Germinal center (tissue), 1 donor: ENCODE measurements at regions not wholly inside any gene's neighbourhood (a gene's known extent, or its start where the extent isn't known, plus 50 kb on each side); places are given as distances from the start of the nearest gene placed in this dataset.

ENCODE experiments used
- DNase-seq: peaks from one replicate; pipeline ENCODE4 v3.0.0; 2012; ENCODE audit warnings: mixed read lengths, low spot score

- no peak for DNase-seq
Measured at GRCh38 chr6:12585497-12585958, 131.0 kb upstream of the PHACTR1 start.

GRCh38 chr6:12586721-12587480 is 129.7 kb upstream of the PHACTR1 start:
- DNase-seq = no peak

- DNase-seq = no peak
Measured at GRCh38 chr6:12590901-12591300, 125.7 kb upstream of the PHACTR1 start.

- DNase-seq = no peak
Measured at GRCh38 chr6:12592634-12593033, 123.9 kb upstream of the PHACTR1 start.

DNA sequence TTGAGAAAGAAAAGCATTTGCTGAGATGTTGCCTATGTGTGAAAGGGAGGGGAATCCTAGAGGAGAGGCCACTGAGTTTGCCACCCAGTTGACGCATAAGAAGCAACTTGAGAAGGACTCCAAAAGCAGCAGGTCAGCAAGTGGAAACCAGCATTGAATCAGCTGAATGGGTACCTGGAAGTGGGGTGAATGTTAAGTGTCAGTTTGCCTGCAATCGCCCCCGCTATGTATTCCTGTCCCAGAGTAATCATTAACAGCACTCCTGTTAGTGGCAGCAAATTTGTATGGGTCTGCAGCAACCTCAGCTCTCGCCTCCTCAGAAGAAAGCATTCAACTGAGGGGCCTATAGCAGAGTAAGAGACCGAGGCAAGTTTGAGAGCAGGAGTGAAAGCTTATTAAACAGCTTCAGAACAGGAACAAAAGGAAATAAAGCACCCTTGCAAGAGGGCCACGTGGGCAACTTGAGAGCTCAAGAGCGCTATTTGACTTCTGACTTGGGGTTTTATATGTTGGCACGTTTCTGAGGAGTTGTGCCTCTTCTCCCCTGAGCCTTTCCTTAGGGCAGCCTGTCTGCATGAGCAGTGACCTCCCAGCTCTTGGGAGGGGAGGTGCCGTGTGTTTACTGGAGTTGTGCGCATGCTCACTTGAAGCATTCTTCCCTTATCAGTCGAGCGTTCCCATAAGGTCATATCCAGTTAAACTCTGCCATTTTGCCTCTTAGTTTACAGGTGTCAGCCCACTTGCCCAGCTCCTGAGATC is 122.6 kb upstream of the PHACTR1 start:
- DNase-seq = no peak

DNA sequence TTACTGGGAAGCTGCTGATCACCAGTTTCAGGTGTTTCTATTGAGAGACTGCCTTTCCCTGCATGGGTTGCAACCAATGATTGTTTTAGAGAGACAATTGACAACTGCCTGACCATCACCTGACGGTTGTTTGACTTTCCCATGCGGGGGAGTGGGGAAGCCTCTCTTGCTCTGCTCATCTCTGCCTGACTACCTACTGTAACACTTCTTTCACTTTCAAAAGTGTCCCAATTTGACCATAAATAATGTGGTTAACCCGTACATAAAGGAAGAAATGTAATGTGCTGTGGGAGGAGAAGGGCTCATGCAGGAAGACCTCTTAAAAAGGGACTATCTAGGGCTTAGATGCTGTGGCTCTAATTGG is 122.1 kb upstream of the PHACTR1 start:
- peak; percentile 8 for DNase-seq

DNA sequence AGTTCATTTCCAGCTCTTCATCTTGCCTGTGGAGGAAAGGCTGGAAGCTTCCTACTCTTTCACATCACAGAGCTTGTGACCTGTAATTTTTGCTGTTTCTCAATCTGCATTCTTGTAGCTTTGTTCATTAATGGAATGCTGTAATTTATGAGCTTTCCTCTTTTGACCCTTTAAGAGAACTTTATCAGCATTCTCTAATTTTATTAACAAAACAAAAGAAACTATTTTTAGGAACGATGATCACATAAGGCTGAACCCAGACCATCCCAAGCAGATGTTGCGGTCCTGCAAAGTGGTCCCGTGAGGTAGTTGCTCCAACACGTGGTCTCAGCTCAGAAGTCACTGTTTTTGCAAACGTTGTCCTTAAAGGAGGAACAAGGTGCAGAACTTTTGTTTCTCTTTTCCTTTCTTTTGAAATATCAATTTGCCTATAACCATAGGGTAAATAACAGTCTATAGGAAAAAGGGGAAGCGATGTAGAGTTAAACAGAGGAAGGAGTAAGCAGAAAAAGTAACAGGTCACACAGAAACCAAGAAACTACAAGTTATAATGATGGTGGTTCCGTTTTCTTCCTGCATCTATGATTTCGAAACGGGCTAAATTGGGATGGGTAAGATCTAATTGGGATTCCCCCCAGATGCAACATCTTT is 121.3 kb upstream of the PHACTR1 start:
- peak; percentile 58 for DNase-seq

GRCh38 chr6:12596731-12597130 is 119.8 kb upstream of the PHACTR1 start:
- DNase-seq = no peak

DNA sequence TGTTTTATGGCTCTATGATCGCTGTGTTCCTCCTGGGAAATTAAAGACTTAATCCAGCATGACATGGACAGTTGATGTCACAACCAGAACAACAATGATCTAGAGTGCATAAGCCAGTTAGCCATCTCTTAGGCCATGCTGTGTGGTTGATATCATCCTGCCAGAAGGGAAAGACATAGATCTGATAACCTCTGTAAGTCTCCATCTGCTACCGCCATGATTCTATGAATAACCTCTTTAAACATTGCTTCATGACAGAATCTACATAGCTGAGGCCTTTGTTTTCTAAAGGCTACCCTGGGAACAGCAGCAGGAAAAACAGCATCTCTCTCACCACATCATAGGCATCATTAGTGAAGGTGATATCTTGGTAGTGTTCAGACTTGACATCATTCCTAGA is 117.6 kb upstream of the PHACTR1 start:
- no peak for DNase-seq

DNA sequence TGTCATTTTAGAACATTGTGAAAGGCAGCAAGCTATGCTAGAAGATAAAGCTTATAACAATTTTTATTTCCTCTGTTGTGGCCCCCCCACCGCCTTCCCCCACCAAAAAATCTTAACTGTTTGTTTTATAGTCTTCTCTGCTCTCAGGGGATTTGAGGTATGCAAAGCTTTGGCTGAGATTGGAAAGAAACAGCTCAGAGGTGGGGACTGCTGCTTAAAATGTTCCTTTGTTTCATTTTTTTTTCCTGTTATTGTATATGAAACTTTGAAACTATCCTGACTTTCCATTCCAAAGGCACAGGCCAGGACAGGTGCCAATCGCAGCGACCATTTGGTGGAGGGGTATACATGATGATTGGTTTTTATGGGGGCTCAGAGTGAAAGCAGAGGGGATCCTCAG is 114.7 kb upstream of the PHACTR1 start:
- DNase-seq = peak; percentile 18

GRCh38 chr6:12602342-12602741 is 114.2 kb upstream of the PHACTR1 start:
- DNase-seq = no peak

DNA sequence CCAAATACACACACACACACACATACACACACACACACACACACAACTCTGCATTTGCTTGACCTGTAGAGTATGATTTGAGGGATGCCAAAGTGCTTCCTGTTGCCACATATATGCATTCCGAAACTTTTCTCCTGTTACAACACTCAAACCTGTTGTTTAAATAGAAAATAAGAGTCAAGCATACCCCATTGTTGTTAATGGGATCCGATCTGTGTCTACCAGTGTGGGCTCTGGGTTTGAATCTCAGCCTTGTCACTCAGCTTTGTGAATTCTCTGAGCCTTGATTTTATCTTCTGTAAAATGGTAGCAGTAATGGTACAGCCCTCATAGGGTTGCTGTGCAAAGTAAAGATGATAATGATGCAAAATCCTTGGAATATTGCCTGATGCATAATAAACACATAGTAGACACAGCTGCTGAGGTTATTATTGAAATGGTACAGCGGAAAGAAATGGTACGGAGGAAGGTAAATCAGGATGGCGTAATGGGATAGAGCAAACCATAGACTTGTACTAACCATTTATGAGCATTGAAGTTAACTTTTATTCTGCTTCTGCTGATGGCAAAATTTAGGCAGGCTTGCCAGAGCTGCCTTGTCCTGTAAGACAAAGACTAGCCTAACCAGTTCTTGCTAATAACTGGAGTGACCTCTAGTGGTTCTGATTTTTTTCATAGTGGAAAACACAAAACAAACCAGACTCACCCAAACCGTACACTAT is 113.5 kb upstream of the PHACTR1 start:
- DNase-seq = no peak

DNA sequence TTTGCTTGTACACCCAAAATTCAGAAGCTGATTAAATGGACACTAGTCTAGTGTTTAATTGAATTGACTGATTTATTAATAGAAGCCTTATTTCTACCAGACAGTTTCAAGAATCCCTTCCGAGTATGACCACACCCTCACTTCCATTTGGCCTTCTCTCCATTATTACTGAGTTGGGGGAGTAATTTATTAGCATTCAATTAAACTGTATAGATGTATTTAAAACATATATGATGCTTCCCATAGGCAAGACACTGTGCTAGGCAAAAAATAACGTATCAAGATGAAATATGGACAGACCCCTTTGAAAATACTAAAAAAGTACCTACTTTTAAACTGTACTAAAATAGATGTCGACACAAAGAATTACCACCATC is 112.9 kb upstream of the PHACTR1 start:
- no peak for DNase-seq

GRCh38 chr6:12605888-12606345 is 110.7 kb upstream of the PHACTR1 start:
- DNase-seq = peak; percentile 30

DNA sequence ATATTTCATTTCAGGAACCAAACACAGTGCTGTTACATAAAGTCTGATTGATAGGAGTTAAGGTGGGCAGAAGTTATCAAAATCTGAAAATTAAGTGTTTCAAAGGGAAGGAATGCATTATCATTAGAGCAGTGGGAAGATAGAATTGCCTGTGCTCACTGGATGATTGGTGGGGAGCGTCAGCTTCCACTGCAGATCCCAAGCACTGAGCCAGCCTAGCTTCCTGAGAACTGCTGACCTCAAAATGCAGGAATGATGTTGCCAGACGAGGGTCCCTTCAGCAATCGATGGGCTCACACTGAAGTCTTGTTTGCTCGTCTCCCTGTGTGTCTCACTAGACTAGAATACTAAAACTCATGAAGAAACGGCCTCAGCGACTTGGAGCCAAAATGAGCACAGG is 110.0 kb upstream of the PHACTR1 start:
- DNase-seq = no peak

DNA sequence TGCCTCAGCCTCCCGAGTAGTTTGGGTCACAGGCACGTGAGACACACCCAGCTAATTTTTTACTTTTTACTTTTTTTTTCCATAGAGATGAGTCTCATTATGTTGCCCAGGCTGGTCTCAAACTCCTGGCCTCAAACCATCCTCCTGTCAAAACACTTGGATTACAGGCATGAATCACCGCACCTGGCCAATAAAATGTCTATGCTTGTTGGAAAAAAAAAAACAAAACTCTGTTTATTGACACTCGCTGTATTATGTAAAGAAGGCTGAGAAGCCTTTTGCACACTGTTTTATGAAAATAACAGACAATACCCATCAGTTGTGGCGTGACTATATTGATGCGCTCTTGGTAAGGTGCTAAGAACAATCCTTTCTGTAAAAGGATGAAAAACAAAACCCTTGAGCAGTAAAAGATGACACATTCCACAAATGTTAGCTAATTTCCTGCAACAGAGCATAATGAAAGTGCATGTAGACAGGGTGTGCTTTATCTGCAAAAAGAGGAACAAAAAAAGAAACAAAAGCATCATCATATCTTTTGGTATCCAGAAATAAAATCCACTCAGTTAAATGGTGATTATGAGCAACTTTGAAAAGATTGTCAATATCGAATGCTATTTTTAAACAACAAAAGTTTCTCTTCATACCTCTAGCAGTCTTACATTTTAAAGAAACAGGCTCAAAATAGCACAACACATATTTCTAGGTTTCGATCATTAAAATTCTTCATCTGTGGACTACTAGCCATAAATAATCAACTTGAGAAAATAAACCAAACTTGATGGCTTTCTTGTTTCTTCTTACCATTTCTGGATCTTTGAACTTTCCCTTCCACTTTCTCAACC is 108.3 kb upstream of the PHACTR1 start:
- DNase-seq = peak; percentile 12

- DNase-seq = no peak
Measured at GRCh38 chr6:12608874-12609273, 107.7 kb upstream of the PHACTR1 start.

DNA sequence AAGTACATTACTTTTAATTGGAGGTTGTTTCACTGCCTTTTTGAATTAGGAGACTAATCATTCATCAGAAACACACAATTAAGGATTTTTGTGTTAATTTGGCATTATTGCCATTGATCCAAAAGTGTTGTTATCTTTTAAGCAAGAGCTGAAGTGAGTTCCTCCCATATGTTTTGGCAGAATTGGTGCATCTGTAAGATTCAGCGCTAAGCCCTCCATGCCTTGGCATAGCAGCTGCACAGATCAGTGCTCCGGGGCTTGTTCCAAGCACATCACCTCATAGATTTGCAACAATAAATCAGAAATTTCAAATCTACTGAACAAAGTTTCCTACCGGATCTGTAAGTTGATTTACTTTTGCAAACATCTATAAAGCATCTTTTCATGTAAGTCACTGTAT is 106.8 kb upstream of the PHACTR1 start:
- DNase-seq = no peak

DNA sequence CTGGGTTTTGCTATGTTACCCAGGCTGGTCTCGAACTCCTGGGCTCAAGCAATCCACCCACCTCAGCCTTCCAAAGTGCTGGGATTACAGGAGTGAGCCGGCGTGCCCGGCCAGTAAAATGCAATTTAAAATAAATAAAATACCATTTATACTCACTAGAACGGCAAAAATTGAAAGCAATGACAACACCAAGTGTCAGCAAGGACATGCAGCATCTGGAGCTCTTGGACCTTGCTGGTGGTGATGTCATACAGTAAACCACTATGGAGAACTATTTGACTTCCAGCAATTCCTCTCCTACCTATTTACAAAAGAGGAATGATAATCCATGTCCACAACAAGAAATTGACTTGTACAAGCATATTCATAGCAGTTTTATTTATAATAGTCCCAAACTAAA is 105.7 kb upstream of the PHACTR1 start:
- DNase-seq = no peak

DNA sequence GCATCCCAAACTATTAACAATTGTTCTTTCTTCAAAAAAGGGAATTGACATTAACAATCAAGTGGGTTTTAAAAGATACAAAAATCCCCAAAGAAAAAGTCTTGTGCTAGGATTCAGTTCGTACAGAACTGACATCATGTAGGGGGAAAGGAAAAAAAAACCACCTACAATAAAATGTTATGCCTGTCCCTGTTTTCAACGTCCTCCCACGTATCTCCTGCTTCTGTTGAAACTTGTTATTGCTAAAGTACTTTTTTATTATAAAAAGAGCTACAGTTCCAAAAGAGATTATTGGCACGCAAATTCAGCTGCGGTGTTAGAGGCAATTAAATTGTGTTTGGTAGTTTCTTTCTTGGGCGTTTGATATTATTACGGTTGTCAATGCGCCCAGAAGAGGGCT is 102.8 kb upstream of the PHACTR1 start:
- DNase-seq = no peak

- DNase-seq = no peak
Measured at GRCh38 chr6:12614456-12614855, 102.1 kb upstream of the PHACTR1 start.
